HepG2 (cell line): ENCODE measurements at regions not wholly inside any gene's neighbourhood (a gene's known extent, or its start where the extent isn't known, plus 50 kb on each side); places are given as distances from the start of the nearest gene placed in this dataset.

ENCODE experiments used
- ATAC-seq: fragments of 200-7000 bp; cut with Tn5 transposase; 3 replicates; pipeline ENCODE4 v1.9.1; 2020; ENCODE audit warnings: mild to moderate bottlenecking, moderate library complexity
- BruUV-seq: library from RNA; stranded (reverse); fragments of 400-500 nt; replicated peaks from 2 replicates; lab custom pipeline; 2021; lab: Mats Ljungman, UMichigan
- CTCF ChIA-PET: fragments of 300-600 bp; formaldehyde crosslinking; extraction: SDS; loops from one replicate; lab custom pipeline; 2021; ENCODE audit warnings: low total read pairs, inconsistent platforms, low intra/inter-chr PET ratio; lab: Yijun Ruan, JAX
- POLR2A ChIA-PET: fragments of 350-600 bp; sonication (Branson Sonifier 250); formaldehyde crosslinking; loops from one replicate; lab custom pipeline; 2020; ENCODE audit warnings: antibody characterized with exemption, inconsistent platforms; lab: Yijun Ruan, JAX
- DNase-seq: peaks from one replicate; pipeline ENCODE4 v3.0.0-alpha.2; 2015; ENCODE audit warnings: low spot score
- FAIRE-seq: peaks from 3 replicates; lab custom pipeline; 2011; peaks lifted over from hg19 to GRCh38; lab: Jason Lieb, UNC
- H2AFZ ChIP-seq: one replicate; pipeline ENCODE4 v1.6.1; 2011; ENCODE audit warnings: low read length, inconsistent platforms
- H3K27ac ChIP-seq: fragments of 300-600 bp; 3 replicates; pipeline ENCODE4 v1.8.0; 2011; ENCODE audit warnings: mixed run types, mild to moderate bottlenecking, mixed read lengths, low read length, inconsistent platforms; ENCODE audit not compliant: insufficient read depth; ENCODE audit errors: extremely low read length
- H3K27me3 ChIP-seq, 2 experiments: fragments of 200-600 bp in 1 of 2; 2 replicates in 1 of 2; 3 replicates in 1 of 2; pipeline versions ENCODE4 v1.6.0 to v1.8.0; 2011; ENCODE audit warnings: low read length in 2 of 2, mild to moderate bottlenecking in 2 of 2, moderate library complexity in 2 of 2, inconsistent platforms in 1 of 2; ENCODE audit not compliant: insufficient read depth in 2 of 2, control insufficient read depth in 1 of 2
- H3K36me3 ChIP-seq, 2 experiments: fragments of 200-600 bp in 1 of 2; replicated peaks in 1 of 2; 2 replicates in 1 of 2; 3 replicates in 1 of 2; pipeline versions ENCODE4 v1.5.1 to v1.8.0; 2011; ENCODE audit warnings: low read length in 2 of 2, inconsistent platforms in 1 of 2; ENCODE audit not compliant: insufficient read depth in 2 of 2, control insufficient read depth in 1 of 2
- H3K4me1 ChIP-seq: 2 replicates; pipeline ENCODE4 v1.5.1; 2012; ENCODE audit warnings: low read length, inconsistent platforms; ENCODE audit not compliant: insufficient read depth
- H3K4me2 ChIP-seq: 2 replicates; pipeline ENCODE4 v1.6.0; 2011; ENCODE audit warnings: low read depth, low read length, inconsistent platforms
- H3K4me3 ChIP-seq, 3 experiments: fragments of 200-600 bp in 1 of 3; sonication (generic), shearing (Covaris generic) in 1 of 3; replicated peaks in 1 of 3; 2 replicates each; pipeline ENCODE4 v1.5.1; 2011 to 2016; ENCODE audit warnings: low read length in 3 of 3, inconsistent platforms in 2 of 3, low read depth in 2 of 3, mild to moderate bottlenecking in 2 of 3, control low read depth in 1 of 3, mixed read lengths in 1 of 3; ENCODE audit not compliant: insufficient read depth in 1 of 3
- H3K79me2 ChIP-seq: one replicate; pipeline ENCODE4 v1.6.1; 2011; ENCODE audit warnings: low read length, inconsistent platforms; ENCODE audit not compliant: insufficient read depth
- H3K9ac ChIP-seq: 2 replicates; pipeline ENCODE4 v1.6.0; 2011; ENCODE audit warnings: mild to moderate bottlenecking, low read depth, low read length, inconsistent platforms; ENCODE audit not compliant: insufficient read depth
- H3K9me3 ChIP-seq: 2 replicates; pipeline ENCODE4 v1.5.1; 2012; ENCODE audit warnings: mild to moderate bottlenecking, low read length
- H4K20me1 ChIP-seq: 2 replicates; pipeline ENCODE4 v1.6.0; 2011; ENCODE audit warnings: inconsistent platforms, mild to moderate bottlenecking, low read length, moderate library complexity; ENCODE audit not compliant: insufficient read depth
- NR2F6 ChIP-seq, 2 experiments: IDR thresholded peaks; 2 replicates each; pipeline ENCODE4 v1.6.1; 2016; ENCODE audit warnings: antibody characterized with exemption in 1 of 2, mild to moderate bottlenecking in 1 of 2
- ZBTB20 ChIP-seq: sonication (generic); formaldehyde crosslinking; IDR thresholded peaks from 2 replicates; pipeline ENCODE4 v1.8.1; 2023; ENCODE audit warnings: missing genetic modification reagents, low read depth, mild to moderate bottlenecking, borderline replicate concordance
- ZNF572 ChIP-seq: sonication (generic); formaldehyde crosslinking; IDR thresholded peaks from 2 replicates; pipeline ENCODE4 v1.5.1; 2020; ENCODE audit warnings: mild to moderate bottlenecking, missing genetic modification reagents
- ZNF773 ChIP-seq: sonication (generic); formaldehyde crosslinking; IDR thresholded peaks from 2 replicates; pipeline ENCODE4 v1.4.0; 2020; ENCODE audit warnings: missing genetic modification reagents, borderline replicate concordance
- WGBS: methylation state at CpG from one replicate; pipeline ENCODE4 v1.1.6; 2017; ENCODE audit warnings: low lambda C conversion rate; 5-methylcytosine and 5-hydroxymethylcytosine counted together
- in situ Hi-C: cut with HindIII; loops from 2 replicates; pipeline ENCODE4 v1.10.0; 2017; ENCODE audit warnings: low pct_unique_long_range_greater_than_20kb; ENCODE audit not compliant: extremely low pct_ligation_motif_present
- intact Hi-C: fragments of 100-400 bp; cut with micrococcal nuclease; formaldehyde crosslinking; loops from one replicate; pipeline ENCODE4 v1.10.0; 2022; ENCODE audit not compliant: unreplicated experiment
- TF ChIP-seq, protein P1 (sequence below): sonication (generic); formaldehyde crosslinking; IDR thresholded peaks from 2 replicates; pipeline ENCODE4 v1.4.0; 2020; ENCODE audit warnings: missing genetic modification reagents
- TF ChIP-seq, protein P2 (sequence below): sonication (generic); formaldehyde crosslinking; IDR thresholded peaks from 2 replicates; pipeline ENCODE4 v1.4.0; 2020; ENCODE audit warnings: mild to moderate bottlenecking, missing genetic modification reagents
- TF ChIP-seq, protein P3 (sequence below): sonication (generic); formaldehyde crosslinking; IDR thresholded peaks from 2 replicates; pipeline ENCODE4 v1.8.0; 2022; ENCODE audit warnings: mild to moderate bottlenecking, missing genetic modification reagents; ENCODE audit not compliant: insufficient replicate concordance

DNA sequence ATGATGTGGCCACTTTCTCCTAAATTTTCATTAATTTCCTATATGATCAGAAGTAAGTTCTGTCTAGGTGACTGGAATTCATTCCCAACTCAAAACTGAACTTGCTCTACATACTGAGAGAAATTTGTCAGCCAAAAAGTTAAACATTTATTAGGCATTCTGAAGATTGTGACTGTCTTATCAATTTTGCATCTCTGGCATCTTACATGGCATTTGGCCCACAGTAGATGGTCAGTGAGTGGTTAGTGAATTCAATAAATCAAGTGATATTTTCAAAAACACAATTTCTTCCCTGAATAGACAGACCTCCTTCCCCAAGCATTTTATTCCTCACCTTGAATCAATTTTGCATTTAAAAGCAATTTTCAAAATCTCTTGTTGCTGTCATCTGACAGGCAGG lies 363.2 kb upstream of the NBEA start:
- no peak for FAIRE-seq

DNA sequence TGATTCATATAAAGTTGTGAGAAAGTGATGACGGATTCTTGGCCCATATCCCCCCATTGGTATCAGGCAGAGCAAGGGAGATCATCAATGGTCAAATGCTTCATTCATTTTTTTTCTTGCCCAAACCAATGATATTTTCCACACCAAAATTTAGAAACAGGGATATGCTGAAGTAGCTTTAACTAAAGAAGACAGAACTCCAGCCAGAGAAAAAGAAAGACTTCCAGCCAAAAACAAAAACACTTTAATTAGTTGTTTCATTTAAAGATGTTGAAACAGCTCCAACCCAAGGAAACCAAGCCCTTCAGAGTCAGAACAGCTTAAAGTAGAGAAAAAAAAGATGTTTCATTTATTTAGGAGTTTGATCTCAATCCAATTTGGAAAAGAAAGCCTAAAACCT lies 358.9 kb upstream of the NBEA start:
- Histone ChIP-seq H3K27me3 (peaks cover 0 to 1% of the 10 kb centered on the region in 2 experiments; a peak in 1 of 5 replicates), H2AFZ (no peak overlapping the region), H3K4me1 (no peaks in the 10 kb centered on the region), H3K79me2 (no peaks in the 10 kb centered on the region), H3K9me3 (no peaks in the 10 kb centered on the region), H3K4me2 (no peak overlapping the region), H3K9ac (no peak overlapping the region), H4K20me1 (no peaks in the 10 kb centered on the region), H3K27ac (no peak overlapping the region), H3K4me3 (no peak overlapping the region), H3K36me3 (no peaks in the 10 kb centered on the region)
- no TSS peak for BruUV-seq
- ChIA-PET POLR2A (no interaction called here), CTCF (no interaction called here)
- in situ Hi-C loops = no loop called here
- no peak for ATAC-seq
- intact Hi-C loops = no loop called here
- FAIRE-seq = no peak
- no peak for DNase-seq
- WGBS = 7% methylated on average over 1 of the region's 1 CpG
- TF ChIP-seq, protein P1, sequence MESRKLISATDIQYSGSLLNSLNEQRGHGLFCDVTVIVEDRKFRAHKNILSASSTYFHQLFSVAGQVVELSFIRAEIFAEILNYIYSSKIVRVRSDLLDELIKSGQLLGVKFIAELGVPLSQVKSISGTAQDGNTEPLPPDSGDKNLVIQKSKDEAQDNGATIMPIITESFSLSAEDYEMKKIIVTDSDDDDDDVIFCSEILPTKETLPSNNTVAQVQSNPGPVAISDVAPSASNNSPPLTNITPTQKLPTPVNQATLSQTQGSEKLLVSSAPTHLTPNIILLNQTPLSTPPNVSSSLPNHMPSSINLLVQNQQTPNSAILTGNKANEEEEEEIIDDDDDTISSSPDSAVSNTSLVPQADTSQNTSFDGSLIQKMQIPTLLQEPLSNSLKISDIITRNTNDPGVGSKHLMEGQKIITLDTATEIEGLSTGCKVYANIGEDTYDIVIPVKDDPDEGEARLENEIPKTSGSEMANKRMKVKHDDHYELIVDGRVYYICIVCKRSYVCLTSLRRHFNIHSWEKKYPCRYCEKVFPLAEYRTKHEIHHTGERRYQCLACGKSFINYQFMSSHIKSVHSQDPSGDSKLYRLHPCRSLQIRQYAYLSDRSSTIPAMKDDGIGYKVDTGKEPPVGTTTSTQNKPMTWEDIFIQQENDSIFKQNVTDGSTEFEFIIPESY = no peak
- TF ChIP-seq, protein P2, sequence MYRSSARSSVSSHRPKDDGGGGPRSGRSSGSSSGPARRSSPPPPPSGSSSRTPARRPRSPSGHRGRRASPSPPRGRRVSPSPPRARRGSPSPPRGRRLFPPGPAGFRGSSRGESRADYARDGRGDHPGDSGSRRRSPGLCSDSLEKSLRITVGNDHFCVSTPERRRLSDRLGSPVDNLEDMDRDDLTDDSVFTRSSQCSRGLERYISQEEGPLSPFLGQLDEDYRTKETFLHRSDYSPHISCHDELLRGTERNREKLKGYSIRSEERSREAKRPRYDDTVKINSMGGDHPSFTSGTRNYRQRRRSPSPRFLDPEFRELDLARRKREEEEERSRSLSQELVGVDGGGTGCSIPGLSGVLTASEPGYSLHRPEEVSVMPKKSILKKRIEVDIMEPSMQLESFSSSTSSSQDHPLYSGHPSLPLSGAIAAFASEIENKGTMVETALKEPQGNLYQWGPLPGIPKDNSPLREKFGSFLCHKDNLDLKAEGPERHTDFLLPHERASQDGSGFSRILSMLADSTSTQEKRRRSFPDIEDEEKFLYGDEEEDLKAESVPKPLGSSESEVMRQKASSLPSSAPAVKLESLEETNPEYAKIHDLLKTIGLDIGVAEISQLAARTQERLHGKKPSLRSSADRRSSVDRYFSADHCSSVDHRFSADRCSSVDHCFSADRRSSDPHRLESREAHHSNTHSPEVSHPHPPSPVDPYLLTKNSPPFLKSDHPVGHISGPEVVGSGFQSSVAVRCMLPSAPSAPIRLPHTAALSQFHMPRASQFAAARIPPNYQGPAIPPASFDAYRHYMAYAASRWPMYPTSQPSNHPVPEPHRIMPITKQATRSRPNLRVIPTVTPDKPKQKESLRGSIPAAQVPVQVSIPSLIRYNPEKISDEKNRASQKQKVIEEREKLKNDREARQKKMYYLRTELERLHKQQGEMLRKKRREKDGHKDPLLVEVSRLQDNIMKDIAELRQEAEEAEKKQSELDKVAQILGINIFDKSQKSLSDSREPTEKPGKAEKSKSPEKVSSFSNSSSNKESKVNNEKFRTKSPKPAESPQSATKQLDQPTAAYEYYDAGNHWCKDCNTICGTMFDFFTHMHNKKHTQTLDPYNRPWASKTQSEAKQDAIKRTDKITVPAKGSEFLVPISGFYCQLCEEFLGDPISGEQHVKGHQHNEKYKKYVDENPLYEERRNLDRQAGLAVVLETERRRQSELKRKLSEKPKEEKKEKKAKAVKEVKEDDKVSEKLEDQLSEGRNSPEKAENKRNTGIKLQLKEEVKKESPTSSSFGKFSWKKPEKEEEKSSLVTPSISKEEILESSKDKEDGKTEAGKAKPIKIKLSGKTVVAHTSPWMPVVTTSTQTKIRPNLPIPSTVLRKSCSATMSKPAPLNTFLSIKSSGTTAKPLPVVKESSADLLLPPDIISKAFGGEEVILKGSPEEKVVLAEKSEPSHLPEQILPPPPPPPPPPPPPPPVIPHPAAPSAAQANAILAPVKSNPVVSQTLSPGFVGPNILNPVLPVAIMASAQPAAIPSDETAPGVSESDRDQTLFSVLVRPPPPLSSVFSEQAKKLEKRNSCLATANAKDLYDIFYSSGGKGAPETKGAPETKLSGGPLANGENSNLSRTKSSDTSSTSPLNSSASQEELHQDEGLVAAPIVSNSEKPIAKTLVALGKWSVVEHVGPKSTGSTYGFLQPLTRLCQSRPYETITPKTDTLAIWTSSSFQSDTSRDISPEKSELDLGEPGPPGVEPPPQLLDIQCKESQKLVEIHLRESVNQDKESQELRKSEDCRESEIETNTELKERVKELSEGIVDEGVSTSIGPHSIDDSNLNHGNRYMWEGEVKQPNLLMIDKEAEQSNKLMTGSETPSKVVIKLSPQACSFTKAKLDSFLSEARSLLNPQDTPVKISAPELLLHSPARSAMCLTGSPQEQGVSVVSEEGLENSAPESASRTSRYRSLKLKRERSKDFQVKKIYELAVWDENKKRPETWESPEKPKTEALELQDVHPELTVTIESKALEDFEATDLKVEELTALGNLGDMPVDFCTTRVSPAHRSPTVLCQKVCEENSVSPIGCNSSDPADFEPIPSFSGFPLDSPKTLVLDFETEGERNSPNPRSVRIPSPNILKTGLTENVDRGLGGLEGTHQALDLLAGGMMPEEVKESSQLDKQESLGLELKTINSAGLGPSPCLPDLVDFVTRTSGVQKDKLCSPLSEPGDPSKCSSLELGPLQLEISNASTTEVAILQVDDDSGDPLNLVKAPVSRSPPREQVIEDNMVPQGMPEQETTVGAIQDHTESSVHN (CRISPR knock-in tag) = no peak
- TF ChIP-seq NR2F6 (IDR thresholded peaks at IDR 0.05) (no peak), NR2F6 (CRISPR knock-in tag; IDR thresholded peaks at IDR 0.05) (no peak), ZBTB20 (CRISPR knock-in tag) (no peak)

More for the DNA sequence above, 363.2 kb upstream of the NBEA start:
- ChIA-PET POLR2A (no interaction called here), CTCF (no interaction called here)
- Histone ChIP-seq H3K9me3 (no peaks in the 10 kb centered on the region), H3K27ac (no peak overlapping the region), H3K4me3 (no peak overlapping the region), H3K27me3 (no peaks in the 10 kb centered on the region), H4K20me1 (no peaks in the 10 kb centered on the region), H3K4me2 (no peak overlapping the region), H3K79me2 (no peaks in the 10 kb centered on the region), H2AFZ (no peak overlapping the region), H3K4me1 (no peaks in the 10 kb centered on the region), H3K36me3 (no peaks in the 10 kb centered on the region), H3K9ac (no peak overlapping the region)
- in situ Hi-C loops = no loop called here
- intact Hi-C loops = no loop called here
- ATAC-seq (no peak), DNase-seq (no peak)
- no TSS peak for BruUV-seq
- no peak for TF ChIP-seq ZNF773
- TF ChIP-seq, protein P3, sequence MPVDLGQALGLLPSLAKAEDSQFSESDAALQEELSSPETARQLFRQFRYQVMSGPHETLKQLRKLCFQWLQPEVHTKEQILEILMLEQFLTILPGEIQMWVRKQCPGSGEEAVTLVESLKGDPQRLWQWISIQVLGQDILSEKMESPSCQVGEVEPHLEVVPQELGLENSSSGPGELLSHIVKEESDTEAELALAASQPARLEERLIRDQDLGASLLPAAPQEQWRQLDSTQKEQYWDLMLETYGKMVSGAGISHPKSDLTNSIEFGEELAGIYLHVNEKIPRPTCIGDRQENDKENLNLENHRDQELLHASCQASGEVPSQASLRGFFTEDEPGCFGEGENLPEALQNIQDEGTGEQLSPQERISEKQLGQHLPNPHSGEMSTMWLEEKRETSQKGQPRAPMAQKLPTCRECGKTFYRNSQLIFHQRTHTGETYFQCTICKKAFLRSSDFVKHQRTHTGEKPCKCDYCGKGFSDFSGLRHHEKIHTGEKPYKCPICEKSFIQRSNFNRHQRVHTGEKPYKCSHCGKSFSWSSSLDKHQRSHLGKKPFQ (CRISPR knock-in tag) = no peak
- TF ChIP-seq ZNF572 = no peak
